Endodermal cell (in vitro differentiated cells): ENCODE measurements at regions not wholly inside any gene's neighbourhood (a gene's known extent, or its start where the extent isn't known, plus 50 kb on each side); places are given as distances from the start of the nearest gene placed in this dataset.

Source experiments
- DNase-seq: peaks from one replicate; pipeline ENCODE4 v3.0.0-alpha.2; 2017
- H3K27ac ChIP-seq: 2 replicates; pipeline ENCODE4 v1.5.1; 2013; ENCODE audit warnings: mild to moderate bottlenecking, low read depth, low read length, moderate library complexity
- H3K27me3 ChIP-seq: 2 replicates; pipeline ENCODE4 v1.6.1; 2013; ENCODE audit warnings: mild to moderate bottlenecking, low read length, moderate library complexity; ENCODE audit not compliant: insufficient read depth, control insufficient read depth, poor library complexity, severe bottlenecking
- H3K36me3 ChIP-seq: 2 replicates; pipeline ENCODE4 v1.7.0; 2013; ENCODE audit warnings: mild to moderate bottlenecking, low read length, moderate library complexity; ENCODE audit not compliant: control insufficient read depth, insufficient read depth
- H3K4me1 ChIP-seq: one replicate; pipeline ENCODE4 v1.7.0; 2013; ENCODE audit warnings: low read length; ENCODE audit not compliant: control insufficient read depth, insufficient read depth
- H3K4me3 ChIP-seq: 2 replicates; pipeline ENCODE4 v1.5.1; 2013; ENCODE audit warnings: mild to moderate bottlenecking, low read length, moderate library complexity
- H3K9ac ChIP-seq: 2 replicates; pipeline ENCODE4 v1.6.1; 2013; ENCODE audit warnings: mild to moderate bottlenecking, low read length, moderate library complexity; ENCODE audit not compliant: poor library complexity, severe bottlenecking; ENCODE audit errors: extremely low read depth
- H3K9me3 ChIP-seq: 2 replicates; pipeline ENCODE4 v1.6.1; 2013; ENCODE audit warnings: mild to moderate bottlenecking, low read length, moderate library complexity; ENCODE audit not compliant: control insufficient read depth
- H3K27ac Mint-ChIP-seq: 2 replicates; pipeline ENCODE4 v1.8.0; 2020; ENCODE audit warnings: mixed read lengths
- H3K27me3 Mint-ChIP-seq: 2 replicates; pipeline ENCODE4 v1.8.0; 2021; ENCODE audit warnings: mild to moderate bottlenecking, mixed read lengths; ENCODE audit not compliant: insufficient read depth
- H3K36me3 Mint-ChIP-seq: 2 replicates; pipeline ENCODE4 v1.8.0; 2020; ENCODE audit warnings: low read depth, mixed read lengths
- H3K4me1 Mint-ChIP-seq: 2 replicates; pipeline ENCODE4 v1.8.0; 2020; ENCODE audit warnings: mixed read lengths
- H3K4me3 Mint-ChIP-seq: 2 replicates; pipeline ENCODE4 v1.8.0; 2020; ENCODE audit warnings: mild to moderate bottlenecking, moderate library complexity, mixed read lengths
- H3K9me3 Mint-ChIP-seq: 2 replicates; pipeline ENCODE4 v1.8.0; 2020; ENCODE audit warnings: mild to moderate bottlenecking, mixed read lengths
- WGBS, 2 experiments: methylation state at CpG; one replicate each; pipeline versions ENCODE4 v1.1.5 to v1.1.7; 2013; ENCODE audit warnings: missing lambda C conversion rate in 2 of 2, mixed read lengths in 1 of 2; ENCODE audit not compliant: insufficient coverage in 1 of 2, insufficient read length in 1 of 2; 5-methylcytosine and 5-hydroxymethylcytosine counted together
- TF ChIP-seq, protein P1 (sequence below): fragments of 200-600 bp; sonication (generic); conservative IDR thresholded peaks from 2 replicates; pipeline ENCODE4 v1.5.0; 2021; ENCODE audit warnings: antibody characterized with exemption, mild to moderate bottlenecking

GRCh38 chr22:44382116-44383038 lies 69.6 kb upstream of the SHISAL1 start:
- H3K9ac ChIP-seq = no peak overlapping the region
- no peaks in the 10 kb centered on the region for H3K36me3 ChIP-seq
- Mint-ChIP-seq H3K4me3 (no peak overlapping the region), H3K9me3 (peaks cover 8% of the 10 kb centered on the region), H3K36me3 (no peaks in the 10 kb centered on the region), H3K4me1 (no peaks in the 10 kb centered on the region), H3K27me3 (peaks cover 2% of the 10 kb centered on the region), H3K27ac (no peak overlapping the region)
- no peaks in the 10 kb centered on the region for H3K9me3 ChIP-seq
- H3K27me3 ChIP-seq = no peaks in the 10 kb centered on the region
- TF ChIP-seq, protein P1, sequence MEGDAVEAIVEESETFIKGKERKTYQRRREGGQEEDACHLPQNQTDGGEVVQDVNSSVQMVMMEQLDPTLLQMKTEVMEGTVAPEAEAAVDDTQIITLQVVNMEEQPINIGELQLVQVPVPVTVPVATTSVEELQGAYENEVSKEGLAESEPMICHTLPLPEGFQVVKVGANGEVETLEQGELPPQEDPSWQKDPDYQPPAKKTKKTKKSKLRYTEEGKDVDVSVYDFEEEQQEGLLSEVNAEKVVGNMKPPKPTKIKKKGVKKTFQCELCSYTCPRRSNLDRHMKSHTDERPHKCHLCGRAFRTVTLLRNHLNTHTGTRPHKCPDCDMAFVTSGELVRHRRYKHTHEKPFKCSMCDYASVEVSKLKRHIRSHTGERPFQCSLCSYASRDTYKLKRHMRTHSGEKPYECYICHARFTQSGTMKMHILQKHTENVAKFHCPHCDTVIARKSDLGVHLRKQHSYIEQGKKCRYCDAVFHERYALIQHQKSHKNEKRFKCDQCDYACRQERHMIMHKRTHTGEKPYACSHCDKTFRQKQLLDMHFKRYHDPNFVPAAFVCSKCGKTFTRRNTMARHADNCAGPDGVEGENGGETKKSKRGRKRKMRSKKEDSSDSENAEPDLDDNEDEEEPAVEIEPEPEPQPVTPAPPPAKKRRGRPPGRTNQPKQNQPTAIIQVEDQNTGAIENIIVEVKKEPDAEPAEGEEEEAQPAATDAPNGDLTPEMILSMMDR = no peak
- no peaks in the 10 kb centered on the region for H3K4me1 ChIP-seq
- no peak overlapping the region for H3K4me3 ChIP-seq
- H3K27ac ChIP-seq = no peak overlapping the region
- peak; percentile 48 for DNase-seq
- WGBS, 2 experiments = 85 to 86% methylated on average over 20 to 32 of the region's 32 CpGs

DNA sequence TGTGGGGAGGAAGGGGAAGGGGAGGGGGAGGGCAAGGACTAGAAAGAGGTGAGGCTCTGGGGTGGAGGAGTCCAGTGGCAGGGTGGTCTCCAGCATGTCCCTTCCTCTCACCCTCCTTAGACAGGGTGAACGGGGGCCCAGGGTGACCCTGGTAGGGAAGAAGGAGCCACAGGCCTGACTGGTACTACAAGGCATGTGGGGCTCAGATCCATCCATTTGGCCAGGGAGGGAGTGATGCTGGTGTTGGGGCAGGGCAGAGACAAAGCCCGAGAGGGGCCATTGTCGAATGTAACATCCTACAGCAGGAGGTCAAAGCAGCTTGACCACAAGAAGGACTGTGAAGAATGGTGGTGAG lies 69.0 kb upstream of the SHISAL1 start:
- WGBS, 2 experiments = 80 to 95% methylated on average over 2 to 3 of the region's 3 CpGs
- H3K4me1 ChIP-seq = no peaks in the 10 kb centered on the region
- TF ChIP-seq, protein P1 = no peak
- no peaks in the 10 kb centered on the region for H3K36me3 ChIP-seq
- no peaks in the 10 kb centered on the region for H3K9me3 ChIP-seq
- no peak overlapping the region for H3K4me3 ChIP-seq
- Mint-ChIP-seq H3K4me3 (no peak overlapping the region), H3K27ac (no peak overlapping the region), H3K27me3 (peaks cover 2% of the 10 kb centered on the region), H3K4me1 (no peaks in the 10 kb centered on the region), H3K36me3 (no peaks in the 10 kb centered on the region), H3K9me3 (peaks cover 8% of the 10 kb centered on the region)
- DNase-seq = peak; percentile 29
- H3K27ac ChIP-seq = no peak overlapping the region
- no peaks in the 10 kb centered on the region for H3K27me3 ChIP-seq
- H3K9ac ChIP-seq = no peak overlapping the region

DNA sequence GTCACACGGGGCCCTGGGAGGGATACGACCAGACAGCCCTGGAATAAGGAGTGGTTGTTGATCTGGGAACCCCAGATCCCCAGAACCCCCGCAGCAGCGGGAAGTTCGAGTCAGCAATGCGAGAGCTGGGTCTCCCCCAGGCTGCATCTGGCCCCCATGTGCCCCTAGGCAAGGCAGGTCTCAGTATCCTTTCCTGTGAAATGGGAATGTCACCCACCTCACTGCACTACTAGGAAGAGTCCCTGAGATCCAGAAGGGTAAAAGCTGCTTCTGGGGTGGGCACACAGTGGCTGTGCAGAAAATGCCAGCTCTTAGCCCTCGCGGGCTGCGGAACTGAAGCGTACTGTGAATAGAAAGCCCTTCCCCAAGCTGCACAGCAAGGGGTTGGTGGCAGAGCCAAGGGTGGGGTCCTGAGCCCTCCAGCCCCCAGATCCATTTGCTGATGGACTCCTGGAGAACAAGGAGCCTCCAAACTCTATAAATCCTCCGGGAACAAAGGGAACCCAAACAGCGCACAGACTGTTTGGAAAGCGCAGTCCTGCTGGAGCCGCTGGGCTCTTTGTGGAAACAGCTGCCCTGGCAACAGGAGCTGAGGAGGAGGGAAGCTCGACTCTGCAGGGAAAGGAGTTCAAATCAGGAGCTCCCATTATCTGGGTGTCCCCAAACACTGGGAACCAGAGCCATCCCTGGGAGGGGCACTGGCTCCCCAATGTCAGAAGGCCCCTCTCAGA lies 68.2 kb upstream of the SHISAL1 start:
- Histone ChIP-seq H3K27me3 (no peaks in the 10 kb centered on the region), H3K4me3 (no peak overlapping the region), H3K9ac (no peak overlapping the region), H3K27ac (peak overlapping the region; percentile 44), H3K36me3 (no peaks in the 10 kb centered on the region), H3K9me3 (no peaks in the 10 kb centered on the region), H3K4me1 (no peaks in the 10 kb centered on the region)
- peaks cover 2% of the 10 kb centered on the region for H3K27me3 Mint-ChIP-seq
- H3K4me1 Mint-ChIP-seq = no peaks in the 10 kb centered on the region
- no peak overlapping the region for H3K27ac Mint-ChIP-seq
- H3K4me3 Mint-ChIP-seq = no peak overlapping the region
- TF ChIP-seq, protein P1 = no peak
- 88 to 90% methylated on average over 9 to 15 of the region's 15 CpGs for WGBS, 2 experiments
- no peaks in the 10 kb centered on the region for H3K36me3 Mint-ChIP-seq
- peaks cover 8% of the 10 kb centered on the region for H3K9me3 Mint-ChIP-seq
- peak; percentile 36 for DNase-seq
